ENCODE measurements at regions not wholly inside any gene's neighbourhood (a gene's known extent, or its start where the extent isn't known, plus 50 kb on each side); places are given as distances from the start of the nearest gene placed in this dataset.

DNA sequence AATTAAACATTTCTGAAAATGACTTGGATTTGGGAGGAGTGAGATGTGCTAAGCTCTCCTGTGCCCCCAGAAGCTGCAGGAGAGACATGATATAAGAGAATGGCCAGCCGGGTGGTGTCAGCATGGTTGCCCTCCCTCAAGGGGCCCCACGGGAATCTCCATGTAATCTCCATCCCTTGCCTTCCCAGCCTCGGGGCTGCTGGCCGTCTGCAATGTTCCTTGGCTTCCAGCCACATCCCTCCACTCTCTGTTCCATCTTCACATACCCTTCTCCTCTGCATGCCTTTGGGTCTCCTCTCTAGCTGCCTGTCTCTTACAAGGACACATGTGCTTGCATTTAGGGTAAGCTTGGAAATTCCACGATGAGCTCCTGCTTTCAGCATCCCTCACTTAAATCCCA, 172.0 kb downstream of the TSHZ3 start:
- TF ChIP-seq CTCF (IDR thresholded peaks at IDR 0.05): no peak
- TF ChIP-seq POLR2A (IDR thresholded peaks at IDR 0.05): no peak

Data from adrenal gland (tissue), 5 donors.